SK-N-SH (cell line): ENCODE measurements at regions not wholly inside any gene's neighbourhood (a gene's known extent, or its start where the extent isn't known, plus 50 kb on each side); places are given as distances from the start of the nearest gene placed in this dataset.

Experiments used
- CTCF ChIA-PET: fragments of 300-600, 350-600 bp; formaldehyde crosslinking; extraction: SDS; loops from one replicate; lab custom pipeline; 2021; lab: Yijun Ruan, JAX
- POLR2A ChIA-PET: fragments of 350-600 bp; sonication (Branson Sonifier 250); formaldehyde crosslinking; extraction: SDS; loops from one replicate; lab custom pipeline; 2020; ENCODE audit warnings: antibody characterized with exemption, inconsistent platforms; lab: Yijun Ruan, JAX
- DNase-seq: peaks from one replicate; pipeline ENCODE4 v3.0.0; 2012
- H2AFZ ChIP-seq: fragments of 200-600 bp; sonication (generic); 2 replicates; pipeline ENCODE4 v1.8.1; 2016; ENCODE audit warnings: antibody characterized with exemption, mild to moderate bottlenecking, low read depth
- H3F3A ChIP-seq: fragments of 200-600 bp; sonication (generic); replicated peaks from 2 replicates; pipeline ENCODE3; 2016; ENCODE audit warnings: antibody characterized with exemption, mild to moderate bottlenecking; ENCODE audit not compliant: insufficient read depth
- H3K27ac ChIP-seq, 2 experiments: fragments of 200-500 bp in 1 of 2; fragments of 200-600 bp in 1 of 2; sonication (Bioruptor generic) in 1 of 2; sonication (generic), shearing (Covaris generic) in 1 of 2; 2 replicates each; pipeline versions ENCODE4 v1.5.1 to v1.6.1; 2014 to 2016; ENCODE audit warnings: low read depth in 2 of 2, inconsistent platforms in 1 of 2, low read length in 1 of 2, mild to moderate bottlenecking in 1 of 2, mixed read lengths in 1 of 2
- H3K27me3 ChIP-seq: fragments of 200-600 bp; sonication (generic), shearing (Covaris generic); 2 replicates; pipeline ENCODE4 v1.6.1; 2016; ENCODE audit warnings: mixed run types; ENCODE audit not compliant: insufficient read depth
- H3K36me3 ChIP-seq, 2 experiments: fragments of 200-500 bp in 1 of 2; fragments of 200-600 bp in 1 of 2; sonication (Bioruptor generic) in 1 of 2; sonication (generic) in 1 of 2; replicated peaks in 1 of 2; 2 replicates each; pipeline versions ENCODE3 to v1.5.1; 2014 to 2016; ENCODE audit warnings: low read length in 1 of 2, mild to moderate bottlenecking in 1 of 2; ENCODE audit not compliant: insufficient read depth in 2 of 2, control insufficient read depth in 1 of 2
- H3K4me1 ChIP-seq, 2 experiments: fragments of 200-500 bp in 1 of 2; fragments of 200-600 bp in 1 of 2; sonication (Bioruptor generic) in 1 of 2; sonication (generic), shearing (Covaris generic) in 1 of 2; 2 replicates each; pipeline versions ENCODE4 v1.5.1 to v1.6.1; 2014 to 2016; ENCODE audit warnings: low read depth in 1 of 2, low read length in 1 of 2, mixed run types in 1 of 2; ENCODE audit not compliant: insufficient read depth in 2 of 2, control insufficient read depth in 1 of 2
- H3K4me2 ChIP-seq: fragments of 200-600 bp; sonication (generic), shearing (Covaris generic); 2 replicates; pipeline ENCODE4 v1.6.1; 2017; ENCODE audit warnings: mixed run types
- H3K4me3 ChIP-seq, 2 experiments: fragments of 200-500 bp in 1 of 2; fragments of 200-600 bp in 1 of 2; sonication (Bioruptor generic) in 1 of 2; sonication (generic), shearing (Covaris generic) in 1 of 2; 2 replicates each; pipeline versions ENCODE4 v1.5.1 to v1.8.1; 2014 to 2016; ENCODE audit warnings: low read depth in 2 of 2, inconsistent platforms in 1 of 2, low read length in 1 of 2, mild to moderate bottlenecking in 1 of 2, mixed read lengths in 1 of 2, moderate library complexity in 1 of 2
- H3K79me2 ChIP-seq: fragments of 200-600 bp; sonication (generic); 2 replicates; pipeline ENCODE4 v1.8.1; 2017; ENCODE audit warnings: mild to moderate bottlenecking; ENCODE audit not compliant: insufficient read depth
- H3K9ac ChIP-seq: fragments of 200-600 bp; sonication (generic); 2 replicates; pipeline ENCODE4 v1.6.1; 2017; ENCODE audit warnings: mixed run types
- H3K9me2 ChIP-seq: fragments of 200-600 bp; sonication (generic); 2 replicates; pipeline ENCODE4 v1.6.1; 2017; ENCODE audit warnings: mixed run types
- H3K9me3 ChIP-seq: fragments of 200-600 bp; sonication (generic); 2 replicates; pipeline ENCODE4 v1.6.1; 2017; ENCODE audit warnings: mixed run types, mild to moderate bottlenecking, moderate library complexity
- H4K20me1 ChIP-seq: fragments of 200-600 bp; sonication (generic); 2 replicates; pipeline ENCODE4 v1.6.1; 2017; ENCODE audit warnings: mild to moderate bottlenecking, mixed run types; ENCODE audit not compliant: insufficient read depth
- CHD2 ChIP-seq: fragments of 150-350 bp; IDR thresholded peaks from 2 replicates; pipeline ENCODE4 v1.6.1; 2018; ENCODE audit warnings: low read length; ENCODE audit not compliant: partially characterized antibody
- ELF1 ChIP-seq: IDR thresholded peaks from 2 replicates; pipeline ENCODE4 v1.4.0; 2012
- EP300 ChIP-seq, 2 experiments: IDR thresholded peaks; 2 replicates each; pipeline versions ENCODE4 v1.4.0 to v1.6.1; 2012; ENCODE audit warnings: borderline replicate concordance in 1 of 2, low read depth in 1 of 2, low read length in 1 of 2
- EZH2phosphoT487 ChIP-seq: fragments of 200-600 bp; sonication (generic); IDR thresholded peaks from 2 replicates; pipeline ENCODE4 v1.6.1; 2017; ENCODE audit warnings: low read depth, mixed run types, mild to moderate bottlenecking, antibody characterized with exemption, moderate library complexity, borderline replicate concordance
- FOSL2 ChIP-seq: IDR thresholded peaks from 2 replicates; pipeline ENCODE4 v1.4.0; 2012; ENCODE audit warnings: low read depth, mild to moderate bottlenecking, moderate library complexity, borderline replicate concordance
- FOXJ3 ChIP-seq: sonication (generic); formaldehyde crosslinking; IDR thresholded peaks from 2 replicates; pipeline ENCODE4 v1.5.1; 2020; ENCODE audit warnings: mild to moderate bottlenecking, missing genetic modification reagents
- IRF3 ChIP-seq: fragments of 150-350 bp; IDR thresholded peaks from 2 replicates; pipeline ENCODE4 v1.6.1; 2016; ENCODE audit warnings: mild to moderate bottlenecking, low read depth, low read length
- MAX ChIP-seq: IDR thresholded peaks from 2 replicates; pipeline ENCODE4 v1.4.0; 2012; ENCODE audit warnings: low read depth
- MEF2A ChIP-seq: IDR thresholded peaks from 2 replicates; pipeline ENCODE4 v1.4.0; 2012; ENCODE audit warnings: low read depth, borderline replicate concordance
- NRF1 ChIP-seq: IDR thresholded peaks from 2 replicates; pipeline ENCODE4 v1.6.1; 2012; ENCODE audit warnings: low read depth, mild to moderate bottlenecking, low read length
- PBX3 ChIP-seq: IDR thresholded peaks from 2 replicates; pipeline ENCODE4; 2012
- RAD21 ChIP-seq: IDR thresholded peaks from 2 replicates; pipeline ENCODE4 v1.6.1; 2012; ENCODE audit warnings: mild to moderate bottlenecking, low read length
- RFX5 ChIP-seq: IDR thresholded peaks from 2 replicates; pipeline ENCODE4 v1.6.1; 2012; ENCODE audit warnings: mild to moderate bottlenecking, improper control_type of control experiment, low read length
- RXRA ChIP-seq: IDR thresholded peaks from 2 replicates; pipeline ENCODE4 v1.4.0; 2012; ENCODE audit warnings: low read depth, mild to moderate bottlenecking, borderline replicate concordance
- SIN3A ChIP-seq: IDR thresholded peaks from 2 replicates; pipeline ENCODE4 v1.6.1; 2012; ENCODE audit warnings: low read depth, mild to moderate bottlenecking, low read length, moderate library complexity, borderline replicate concordance
- SMC3 ChIP-seq: IDR thresholded peaks from 2 replicates; pipeline ENCODE4 v1.6.1; 2012; ENCODE audit warnings: low read depth, low read length, improper control_type of control experiment
- TAF1 ChIP-seq: IDR thresholded peaks from 2 replicates; pipeline ENCODE4 v1.6.1; 2012; ENCODE audit warnings: low read depth, mild to moderate bottlenecking, low read length, moderate library complexity, borderline replicate concordance
- TEAD4 ChIP-seq: IDR thresholded peaks from 2 replicates; pipeline ENCODE4 v1.4.0; 2012; ENCODE audit warnings: mild to moderate bottlenecking, borderline replicate concordance; ENCODE audit not compliant: insufficient read depth
- USF1 ChIP-seq: IDR thresholded peaks from 2 replicates; pipeline ENCODE4 v1.4.0; 2012; ENCODE audit warnings: low read depth, borderline replicate concordance
- WGBS: methylation state at CpG from one replicate; pipeline ENCODE4 v1.1.6; 2017; ENCODE audit warnings: low lambda C conversion rate; 5-methylcytosine and 5-hydroxymethylcytosine counted together

GRCh38 chr5:114953565-114953964 is 216.1 kb downstream of the TRIM36 start:
- no peak overlapping the region for H3K9ac ChIP-seq
- H3K9me3 ChIP-seq: no peaks in the 10 kb centered on the region
- TF ChIP-seq FOXJ3 (CRISPR knock-in tag): no peak
- TF ChIP-seq TAF1: no peak
- TF ChIP-seq TEAD4: no peak
- no peak for TF ChIP-seq RXRA
- TF ChIP-seq EP300 (IDR thresholded peaks at IDR 0.05; ENCODE audit: borderline replicate concordance in 1 of 2, low read depth in 1 of 2, low read length in 1 of 2): no peak
- no peak for TF ChIP-seq PBX3
- TF ChIP-seq CHD2: no peak
- TF ChIP-seq MEF2A: no peak
- TF ChIP-seq EZH2phosphoT487: no peak
- TF ChIP-seq MAX: no peak
- TF ChIP-seq RAD21: no peak
- TF ChIP-seq SIN3A: no peak
- TF ChIP-seq IRF3: no peak
- TF ChIP-seq NRF1: no peak
- no peak for TF ChIP-seq SMC3
- TF ChIP-seq USF1: no peak
- TF ChIP-seq RFX5: no peak
- no peak for TF ChIP-seq FOSL2
- TF ChIP-seq ELF1: no peak
- WGBS: 3% methylated on average over 2 of the region's 2 CpGs
- POLR2A ChIA-PET: no interaction called here
- H3K36me3 ChIP-seq: no peaks in the 10 kb centered on the region
- no peak overlapping the region for H3K4me2 ChIP-seq
- no peaks in the 10 kb centered on the region for H3K79me2 ChIP-seq
- H4K20me1 ChIP-seq: no peaks in the 10 kb centered on the region
- no peak overlapping the region for H3K4me3 ChIP-seq
- H3K4me1 ChIP-seq: no peaks in the 10 kb centered on the region
- no peak for DNase-seq
- H2AFZ ChIP-seq: no peak overlapping the region
- H3K27ac ChIP-seq: no peak overlapping the region
- H3K9me2 ChIP-seq: no peaks in the 10 kb centered on the region
- H3F3A ChIP-seq: no peaks in the 10 kb centered on the region
- no peaks in the 10 kb centered on the region for H3K27me3 ChIP-seq
- CTCF ChIA-PET: no interaction called here
